Middle frontal gyrus (tissue), 1 donor: ENCODE measurements at regions not wholly inside any gene's neighbourhood (a gene's known extent, or its start where the extent isn't known, plus 50 kb on each side); places are given as distances from the start of the nearest gene placed in this dataset.

Source experiments
- DNase-seq: peaks from one replicate; pipeline ENCODE4 v3.0.0-alpha.2; 2015; ENCODE audit warnings: low spot score; ENCODE audit errors: extremely low spot score

- DNase-seq: no peak
These were observed 55.6 kb downstream of the PBDC1 start for GRCh38 chrX:76228499-76228898.

GRCh38 chrX:76248901-76249300 is 76.0 kb downstream of the PBDC1 start:
- DNase-seq: no peak

GRCh38 chrX:76253432-76253831 is 80.6 kb downstream of the PBDC1 start:
- DNase-seq: peak; percentile 4

GRCh38 chrX:76279007-76279406 is 106.1 kb downstream of the PBDC1 start:
- peak; percentile 3 for DNase-seq
